C4-2B (cell line): ENCODE measurements at regions not wholly inside any gene's neighbourhood (a gene's known extent, or its start where the extent isn't known, plus 50 kb on each side); places are given as distances from the start of the nearest gene placed in this dataset.

Experiments used
- H3K27ac ChIP-seq: fragments of 450-650 bp; 2 replicates; pipeline ENCODE4 v1.5.1; 2017
- CTCF ChIP-seq: fragments of 450-650 bp; conservative IDR thresholded peaks from 2 replicates; pipeline ENCODE4 v1.5.1; 2017; ENCODE audit warnings: mild to moderate bottlenecking
- ZFX ChIP-seq: fragments of 450-650 bp; IDR thresholded peaks from 2 replicates; pipeline ENCODE4 v1.6.1; 2017

- TF ChIP-seq ZFX (no peak), CTCF (no peak)
- no peak overlapping the region for H3K27ac ChIP-seq
These were observed 425.5 kb downstream of the GXYLT1 start for GRCh38 chr12:41719214-41719613.

GRCh38 chr12:41715256-41715655, 429.4 kb downstream of the GXYLT1 start:
- H3K27ac ChIP-seq: no peak overlapping the region
- TF ChIP-seq ZFX (no peak), CTCF (no peak)

GRCh38 chr12:41709463-41710285, 435.0 kb downstream of the GXYLT1 start:
- H3K27ac ChIP-seq: no peak overlapping the region
- TF ChIP-seq ZFX (no peak), CTCF (no peak)

- no peak overlapping the region for H3K27ac ChIP-seq
- TF ChIP-seq ZFX (no peak), CTCF (no peak)
These were observed 435.7 kb downstream of the GXYLT1 start for GRCh38 chr12:41709012-41709411.

GRCh38 chr12:41706376-41706775, 438.3 kb downstream of the GXYLT1 start:
- TF ChIP-seq CTCF (no peak), ZFX (no peak)
- no peak overlapping the region for H3K27ac ChIP-seq

- no peak overlapping the region for H3K27ac ChIP-seq
- TF ChIP-seq CTCF (no peak), ZFX (no peak)
These were observed 442.6 kb downstream of the GXYLT1 start for GRCh38 chr12:41701943-41702601.

GRCh38 chr12:41700940-41701339, 443.7 kb downstream of the GXYLT1 start:
- no peak overlapping the region for H3K27ac ChIP-seq
- TF ChIP-seq CTCF (no peak), ZFX (no peak)
